ENCODE measurements at regions not wholly inside any gene's neighbourhood (a gene's known extent, or its start where the extent isn't known, plus 50 kb on each side); places are given as distances from the start of the nearest gene placed in this dataset.

DNA sequence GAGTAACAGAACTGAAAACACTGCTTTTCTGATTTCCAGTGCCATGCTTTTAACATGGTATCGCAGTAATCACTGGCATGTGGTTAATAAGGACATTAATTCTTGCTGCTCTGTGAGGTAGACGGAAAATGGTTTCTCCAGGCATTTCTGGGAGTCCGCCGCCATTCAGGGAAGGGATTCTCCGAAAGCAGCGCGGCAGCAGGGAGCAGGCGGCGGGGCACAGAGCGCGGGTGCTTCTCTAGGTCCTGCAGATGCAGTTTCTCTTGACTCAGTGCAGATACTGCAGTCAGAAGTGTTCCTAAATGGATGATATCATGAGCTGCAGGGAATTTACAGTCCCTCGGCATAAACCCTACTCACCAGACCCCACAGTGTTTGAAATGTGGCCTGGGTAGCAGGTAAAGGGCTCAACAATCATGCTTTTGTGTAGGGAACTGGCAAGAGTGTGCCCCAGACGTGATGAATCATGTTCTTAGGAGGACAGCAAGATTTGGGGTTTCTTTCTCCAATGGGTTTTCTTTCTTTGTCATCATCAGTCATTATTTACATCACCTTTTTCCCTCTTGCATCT is 338.6 kb upstream of the ARGLU1 start:
- no peak for DNase-seq

DNA sequence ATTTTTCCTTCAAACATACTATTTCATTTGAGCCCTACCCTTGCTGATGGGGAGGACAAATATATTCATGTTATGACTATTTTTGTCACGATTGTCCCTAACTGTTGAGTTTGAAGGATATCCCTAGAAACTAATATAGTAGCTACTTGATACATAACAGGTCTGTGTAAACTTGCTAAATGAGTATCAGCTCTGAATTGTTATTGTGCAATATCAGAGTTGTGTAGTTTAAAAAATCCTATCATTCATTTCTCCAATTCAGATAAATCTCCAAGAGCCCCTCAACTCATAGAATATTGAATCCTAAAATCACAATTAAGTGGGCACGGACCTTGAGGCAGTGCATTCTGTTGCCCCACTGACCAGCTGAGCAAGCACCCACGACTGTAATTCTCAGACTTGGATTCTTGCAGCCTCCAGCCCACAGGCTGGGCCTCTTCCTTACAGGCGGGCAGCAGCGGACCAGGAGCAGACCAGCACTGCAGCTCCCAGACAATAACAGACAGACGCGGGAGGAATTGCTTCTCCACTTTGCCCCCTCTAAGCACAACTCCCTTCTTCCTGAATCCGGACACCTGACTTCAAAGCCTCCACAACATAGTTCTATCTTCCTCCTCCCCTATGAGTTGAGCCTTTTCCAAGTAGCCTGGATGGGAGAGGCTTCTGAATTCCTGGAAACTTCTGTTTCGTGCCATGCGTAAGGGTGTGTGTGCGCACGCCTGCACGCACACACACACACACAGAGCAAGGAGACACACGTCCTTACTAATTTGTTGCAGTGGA is 337.6 kb upstream of the ARGLU1 start:
- DNase-seq: no peak

DNA sequence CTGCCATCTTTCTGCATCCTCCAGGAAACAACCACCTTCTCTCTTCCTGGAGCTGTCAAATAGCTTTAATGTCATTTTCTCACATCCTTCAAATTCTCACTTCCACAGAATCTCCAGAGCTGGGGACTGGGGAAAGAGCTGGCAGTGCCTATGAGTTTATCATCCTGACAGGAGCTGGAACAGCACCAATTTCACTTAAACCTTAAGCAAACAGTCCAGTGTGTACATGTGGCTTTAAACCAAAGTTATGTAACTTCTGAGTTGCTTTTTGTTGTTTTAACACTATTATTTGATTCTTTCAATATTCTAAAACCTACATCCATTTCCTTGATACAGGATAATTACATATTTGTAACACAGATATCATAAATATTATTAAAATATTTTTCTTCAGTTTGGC is 331.5 kb upstream of the ARGLU1 start:
- no peak for DNase-seq

DNA sequence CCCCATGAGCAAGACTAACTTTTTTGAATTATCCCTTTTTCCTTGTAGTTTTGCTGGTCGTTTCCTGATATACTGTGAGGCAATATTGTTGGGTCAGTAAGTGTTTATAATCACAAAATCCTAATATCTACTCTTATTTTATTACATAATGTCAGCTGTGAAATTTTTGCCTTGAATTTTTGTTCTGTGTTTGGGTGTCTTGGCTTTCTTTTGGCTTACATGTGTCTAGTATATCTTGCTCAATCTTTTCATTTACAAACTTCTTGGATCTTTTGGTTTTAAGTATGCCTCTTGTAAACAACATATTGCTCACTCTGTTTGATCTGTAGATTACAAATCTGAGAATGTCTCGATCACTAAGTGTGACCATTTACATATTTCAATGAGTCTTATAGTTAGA is 330.3 kb upstream of the ARGLU1 start:
- no peak for DNase-seq

DNA sequence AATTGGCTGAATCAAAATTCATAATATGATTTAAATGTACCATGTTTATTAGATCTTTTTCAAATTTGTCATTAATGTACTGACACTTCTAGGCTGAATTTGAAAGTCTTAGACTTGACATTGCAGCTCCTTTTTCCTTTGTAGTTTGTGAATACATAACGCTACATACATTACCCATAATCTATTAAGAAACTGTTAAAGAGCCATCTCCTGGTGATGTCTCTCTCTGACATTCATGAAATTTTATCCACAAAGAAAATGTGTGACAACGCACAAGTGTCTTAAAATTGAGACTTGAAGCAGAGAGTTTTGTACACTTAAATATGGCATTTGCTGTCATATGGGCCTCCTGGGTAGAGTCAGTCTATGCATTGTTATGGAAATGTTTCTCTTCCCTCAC is 320.2 kb upstream of the ARGLU1 start:
- no peak for DNase-seq

DNA sequence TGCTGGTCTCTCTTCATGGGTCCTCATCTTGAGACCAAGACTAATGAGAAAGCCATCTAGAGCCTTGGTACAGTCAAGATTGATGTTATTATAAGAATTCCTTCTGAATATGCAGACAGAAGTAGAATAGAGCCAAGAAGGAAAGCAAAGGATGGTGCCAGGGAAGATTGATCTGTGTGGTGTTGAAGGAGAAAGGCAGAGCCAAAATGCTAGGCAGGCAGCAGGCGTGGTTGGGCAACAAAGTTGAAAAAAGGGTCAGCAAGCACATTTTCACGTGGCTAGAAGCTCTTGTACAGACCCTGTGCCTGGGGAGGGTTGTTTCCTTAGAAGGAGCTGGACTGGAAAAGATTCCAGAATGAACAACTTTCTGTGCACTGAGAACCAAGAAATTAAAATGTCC is 319.7 kb upstream of the ARGLU1 start:
- DNase-seq: no peak

DNA sequence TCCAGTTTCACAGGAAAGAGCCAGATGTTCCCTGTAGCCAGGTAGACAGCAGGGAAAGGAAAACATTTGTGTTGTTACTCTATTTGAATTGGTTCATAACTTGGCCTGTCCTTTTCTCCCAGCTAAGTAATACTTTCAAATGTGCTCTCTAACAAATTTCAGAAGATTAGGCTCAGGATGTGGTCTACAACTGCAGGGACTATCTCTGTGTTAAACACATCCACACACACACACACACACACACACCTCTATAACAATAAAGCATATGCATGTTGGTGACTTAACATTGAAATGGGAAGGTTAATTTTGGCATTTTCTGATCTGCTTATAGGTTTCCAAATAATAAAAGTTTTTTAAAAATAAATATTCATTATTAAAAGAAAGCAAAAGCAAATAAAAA is 316.0 kb upstream of the ARGLU1 start:
- DNase-seq: no peak

DNA sequence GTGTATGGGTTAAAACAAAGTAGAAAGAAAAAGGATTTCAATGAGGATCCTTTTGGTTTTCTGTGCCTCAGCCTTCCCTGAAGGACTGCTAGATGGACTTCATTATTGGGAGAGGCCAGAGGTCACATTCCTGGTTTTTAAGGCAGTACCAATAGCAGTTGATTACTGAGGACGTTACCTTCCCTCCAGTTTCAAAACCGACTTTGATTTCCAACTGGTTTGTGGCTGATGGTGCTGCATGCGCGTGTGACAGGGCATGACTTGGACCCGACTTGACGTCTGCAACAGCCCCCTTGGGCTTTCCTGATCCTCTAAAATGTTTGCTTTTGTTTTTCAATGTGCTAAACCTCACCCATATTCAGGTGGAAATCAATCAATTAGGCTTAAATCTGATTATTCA is 314.3 kb upstream of the ARGLU1 start:
- DNase-seq: no peak

DNA sequence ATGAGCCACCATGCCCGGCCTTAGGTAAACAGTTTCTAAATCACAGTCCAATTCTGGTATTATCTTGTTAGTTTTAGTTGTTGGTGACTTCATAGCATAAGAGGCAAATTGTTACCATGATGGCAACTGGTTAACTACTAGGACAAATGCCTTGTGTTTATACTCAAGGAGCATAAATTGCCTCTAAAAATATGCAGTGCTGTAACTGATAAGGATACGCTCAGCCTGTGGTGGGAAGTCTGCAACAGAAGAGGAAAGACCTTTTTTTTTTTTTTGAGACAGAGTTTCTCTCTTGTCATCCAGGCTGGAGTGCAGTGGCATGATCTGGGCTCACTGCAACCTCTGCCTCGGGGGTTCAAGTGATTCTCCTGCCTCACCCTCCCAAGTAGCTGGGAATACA is 311.9 kb upstream of the ARGLU1 start:
- no peak for DNase-seq

DNA sequence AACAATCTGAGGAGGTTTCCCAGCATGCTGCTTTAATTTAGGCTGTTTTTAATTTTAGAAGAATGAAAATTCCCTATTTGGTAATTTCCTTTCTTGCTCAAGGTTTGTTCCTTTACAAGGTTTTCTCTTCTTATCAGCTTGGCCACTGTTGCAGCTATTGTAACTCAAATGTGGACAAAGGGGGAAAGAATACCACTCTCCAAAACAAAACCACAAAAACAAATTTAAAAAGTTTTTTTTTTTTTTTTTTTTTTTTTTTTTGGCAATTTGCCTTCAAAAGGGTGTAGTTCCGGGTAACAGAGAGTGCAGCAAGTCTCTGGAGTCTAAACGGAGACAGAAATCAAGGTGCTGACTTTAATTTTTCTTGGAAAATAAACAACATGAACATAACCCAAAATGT is 306.4 kb upstream of the ARGLU1 start:
- peak in 1 of 3 donors; percentile 6 for DNase-seq

DNA sequence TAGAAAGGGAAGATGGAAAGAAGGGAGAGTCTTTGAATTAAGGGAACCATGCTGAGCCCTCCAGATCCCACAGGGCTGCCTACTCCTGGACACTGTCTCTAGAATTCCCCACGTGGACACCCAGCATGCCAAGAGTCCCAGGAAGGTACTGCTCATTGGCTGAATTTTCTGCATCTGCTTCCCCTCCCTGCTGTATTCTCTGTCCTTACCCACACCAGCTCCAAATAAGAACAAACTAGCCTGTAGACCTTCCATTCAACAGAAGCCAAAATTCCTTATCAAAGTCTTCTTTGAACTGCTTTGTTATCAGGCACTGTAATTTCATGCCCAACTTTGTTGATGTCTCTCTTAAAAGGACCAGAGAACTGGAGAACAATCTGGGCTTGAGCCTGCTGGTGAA is 305.9 kb upstream of the ARGLU1 start:
- DNase-seq: no peak

DNA sequence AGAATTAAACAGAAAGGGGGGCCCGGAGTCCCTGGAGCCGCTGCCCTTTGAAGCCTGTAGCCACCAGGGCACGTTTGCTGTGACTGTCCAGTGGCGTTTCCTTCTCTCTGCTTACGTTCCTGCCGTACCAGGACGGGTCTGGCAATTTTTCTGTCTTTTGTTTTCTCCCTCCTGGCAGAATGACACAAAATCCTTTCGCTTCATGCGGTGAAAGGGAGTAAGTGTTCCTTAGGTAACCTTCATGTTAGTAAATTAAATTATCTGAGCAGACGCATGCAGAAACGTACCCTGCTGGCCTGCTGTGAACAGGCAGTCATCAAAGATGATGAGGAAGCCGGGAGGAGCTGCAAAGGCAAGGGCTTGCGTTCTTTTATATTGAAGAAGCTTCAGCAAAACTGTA is 299.3 kb upstream of the ARGLU1 start:
- peak in 2 of 3 donors; percentile 5 to 25 for DNase-seq

DNA sequence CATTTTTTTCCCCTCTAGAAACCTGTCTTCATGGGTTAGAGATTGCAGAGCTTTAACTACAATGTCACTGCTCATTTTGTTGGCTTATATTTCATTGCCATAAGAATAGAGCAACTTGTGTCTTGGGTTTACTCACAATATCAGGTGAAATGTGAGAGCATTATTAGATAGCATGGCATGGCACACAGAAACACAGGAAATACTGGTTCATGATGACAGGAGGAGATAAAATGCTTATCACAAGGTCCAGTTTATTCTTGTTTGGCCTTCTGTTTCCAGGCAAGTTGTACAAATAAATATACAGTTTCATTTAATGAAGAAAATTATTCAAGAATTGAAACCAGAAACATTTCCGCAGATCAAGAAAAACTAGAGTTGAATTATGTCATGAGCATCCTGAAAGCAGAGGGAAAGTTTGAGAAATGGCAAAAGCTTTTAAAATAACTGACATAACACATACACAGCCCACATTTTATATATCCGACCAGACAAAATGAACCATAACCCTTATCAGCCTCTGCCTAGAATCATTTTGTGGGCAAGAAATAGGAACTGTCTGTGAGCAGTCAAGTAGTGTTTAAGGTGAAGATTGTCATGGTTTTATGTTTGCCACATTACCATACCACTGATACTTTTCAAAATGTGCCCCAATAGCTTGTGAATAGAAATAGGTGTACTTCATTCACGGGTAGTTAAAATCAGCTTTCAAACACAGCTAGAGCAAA is 297.9 kb upstream of the ARGLU1 start:
- no peak for DNase-seq

DNA sequence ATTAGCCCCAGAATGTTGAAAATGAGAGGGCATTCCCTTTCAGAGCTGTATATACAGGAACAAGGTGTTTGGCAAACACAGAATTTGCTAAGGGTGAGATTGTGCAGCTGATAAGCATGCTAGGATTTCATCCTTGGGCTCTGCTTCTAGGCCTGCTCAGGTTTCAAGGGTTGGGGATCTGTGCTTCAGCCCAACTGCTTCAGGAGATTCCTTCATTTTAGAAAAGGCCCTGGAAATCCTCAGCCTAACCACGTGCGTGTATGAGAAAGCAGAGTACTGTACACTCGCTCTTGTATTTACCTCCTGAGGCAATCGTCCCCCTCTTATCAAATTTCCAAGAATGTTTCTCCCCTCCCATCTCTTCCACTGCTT is 291.6 kb upstream of the ARGLU1 start:
- DNase-seq: no peak

DNA sequence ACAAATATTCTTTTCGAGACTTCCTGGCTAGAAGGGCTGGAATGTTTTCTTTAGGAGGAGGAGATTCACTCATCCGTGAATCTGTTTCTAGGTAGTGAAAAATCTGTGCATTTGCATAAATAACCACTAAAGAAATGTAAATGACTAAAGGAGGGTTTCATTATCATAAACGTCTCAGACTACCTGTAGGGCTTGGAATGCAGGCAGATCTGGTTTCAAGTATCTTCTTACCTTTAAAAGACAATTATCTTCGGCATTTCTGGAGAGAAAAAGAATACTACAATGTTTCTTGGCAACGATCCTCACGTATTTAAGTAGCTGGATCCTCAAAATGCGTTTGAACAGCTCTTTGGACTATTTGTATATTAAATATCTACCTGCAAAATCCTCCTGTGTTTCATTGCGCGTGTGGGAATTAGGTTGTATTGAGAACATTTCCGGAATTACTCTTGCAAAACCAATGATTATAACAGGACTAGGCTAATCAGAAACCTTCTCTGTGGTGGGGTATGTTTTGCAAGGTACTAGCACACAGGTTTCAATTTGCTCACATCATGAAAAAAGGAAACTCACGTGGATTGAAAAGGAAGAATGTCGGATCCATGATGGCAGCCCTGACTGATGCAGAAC is 291.1 kb upstream of the ARGLU1 start:
- DNase-seq: no peak

DNA sequence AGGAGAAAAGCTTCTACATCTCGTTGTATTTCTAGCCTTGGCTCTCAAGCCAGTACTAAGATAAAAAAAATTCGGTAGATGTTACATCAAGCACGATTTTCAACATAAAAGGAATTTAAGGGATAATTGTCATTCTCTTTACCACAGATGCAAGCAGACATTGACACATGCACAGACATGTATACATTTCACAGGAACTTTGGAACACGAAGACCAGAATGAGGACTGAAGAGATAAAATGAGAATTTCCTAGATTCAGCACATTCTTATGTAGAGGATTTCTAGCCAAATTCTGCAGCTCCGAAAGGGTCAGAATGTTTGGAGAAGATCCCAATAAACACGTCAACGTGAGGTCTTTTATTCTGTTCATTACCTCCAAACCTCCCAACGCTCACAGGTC is 284.5 kb upstream of the ARGLU1 start:
- DNase-seq: no peak

DNA sequence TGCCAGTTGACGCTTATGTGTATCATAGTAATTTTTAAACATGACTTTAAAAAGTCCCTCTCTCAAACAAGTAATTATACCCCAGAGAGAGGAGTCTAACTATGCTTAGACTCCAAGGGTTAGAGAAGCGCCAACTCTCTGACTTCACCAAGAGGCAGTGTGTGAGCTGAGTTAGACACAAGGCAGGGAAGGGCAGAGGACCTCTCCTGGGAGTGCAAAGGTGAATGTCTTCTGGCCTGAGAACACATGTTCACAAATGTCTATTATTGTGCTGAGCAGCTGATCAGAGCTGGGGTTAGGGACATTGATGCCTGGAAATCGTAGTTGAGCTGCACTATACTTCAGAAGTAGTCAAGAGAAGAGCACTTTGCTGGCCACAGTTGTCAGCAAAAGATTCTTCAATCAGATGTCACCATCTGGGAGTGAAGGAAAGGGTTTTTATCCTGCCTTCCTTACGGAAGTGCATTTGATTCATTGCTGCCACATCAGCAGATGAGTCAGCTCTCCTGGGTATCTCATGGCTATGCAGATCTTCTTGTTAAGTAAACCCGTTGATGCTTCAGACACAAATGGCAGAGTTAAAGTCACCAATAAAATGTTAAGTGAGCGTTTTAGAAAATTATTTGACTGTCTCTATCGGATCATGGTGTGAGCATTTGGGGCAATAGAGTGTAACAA is 283.2 kb upstream of the ARGLU1 start:
- no peak for DNase-seq

DNA sequence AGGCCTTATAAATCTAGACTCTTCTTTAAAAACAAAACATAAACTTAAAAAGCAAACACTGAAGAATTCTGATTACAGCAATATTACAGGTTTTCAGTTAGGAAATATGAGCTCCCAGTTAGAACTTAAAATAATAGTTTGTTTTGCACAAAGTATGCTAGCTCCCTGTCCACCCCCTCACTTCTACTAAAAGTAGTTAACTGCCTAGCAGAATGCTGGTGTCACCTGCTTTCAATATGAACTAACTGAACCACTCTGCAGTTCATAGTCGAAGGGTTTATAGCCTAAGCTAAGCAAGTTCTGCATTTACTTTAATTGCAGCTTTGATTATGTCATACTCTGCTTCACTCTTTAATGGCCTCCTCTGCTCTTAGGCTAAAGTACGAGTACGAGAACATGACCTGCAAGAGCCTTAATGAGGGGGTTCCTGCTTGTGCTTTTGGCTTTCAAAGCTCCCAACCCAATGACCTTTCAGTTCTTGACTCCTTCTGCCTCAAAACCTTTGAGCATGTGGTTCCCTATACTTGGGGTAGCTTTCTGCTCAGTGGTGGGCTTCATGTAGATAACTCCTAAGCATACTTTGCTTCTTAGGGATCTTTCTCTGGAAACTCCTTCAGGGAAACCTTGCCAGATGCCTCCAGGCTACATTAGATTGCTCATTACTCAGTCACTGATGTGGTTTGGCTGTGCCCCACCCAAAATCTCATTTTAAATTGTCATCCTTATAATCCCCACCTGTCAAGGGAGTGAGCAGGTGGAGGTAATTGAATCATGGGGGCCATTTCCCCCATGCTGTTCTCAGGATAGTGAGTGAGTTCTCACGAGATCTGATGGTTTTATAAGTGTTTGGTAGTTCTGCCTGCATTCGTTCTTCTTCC is 278.9 kb upstream of the ARGLU1 start:
- DNase-seq: no peak

DNA sequence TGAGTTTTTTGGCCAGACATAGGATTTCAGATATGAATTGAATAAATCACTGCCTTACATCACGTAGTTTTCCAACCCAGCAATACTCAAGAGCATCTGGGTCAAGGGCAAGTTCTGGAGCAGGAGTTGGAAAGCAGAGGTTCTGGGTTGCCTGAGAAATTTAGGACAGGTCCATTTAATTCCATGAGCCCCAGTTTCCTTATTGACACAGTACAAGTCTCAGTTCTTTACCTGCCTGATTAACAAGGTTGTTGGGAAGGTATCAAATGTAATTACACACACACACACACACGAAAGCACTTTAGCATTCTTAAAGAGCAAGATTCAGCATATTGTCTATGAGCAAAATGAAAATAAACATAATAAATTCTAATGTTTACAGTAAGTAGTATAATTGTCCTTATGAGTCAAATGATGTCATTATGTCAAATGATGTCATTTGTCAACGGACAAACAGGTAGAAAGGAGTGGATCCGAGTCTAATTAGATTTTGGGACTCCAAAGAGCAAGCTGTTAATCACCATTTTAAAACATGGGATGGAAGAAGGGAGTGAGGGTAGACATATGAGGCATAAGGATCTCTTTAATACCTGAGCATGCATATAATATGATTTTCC is 268.4 kb upstream of the ARGLU1 start:
- no peak for DNase-seq

DNA sequence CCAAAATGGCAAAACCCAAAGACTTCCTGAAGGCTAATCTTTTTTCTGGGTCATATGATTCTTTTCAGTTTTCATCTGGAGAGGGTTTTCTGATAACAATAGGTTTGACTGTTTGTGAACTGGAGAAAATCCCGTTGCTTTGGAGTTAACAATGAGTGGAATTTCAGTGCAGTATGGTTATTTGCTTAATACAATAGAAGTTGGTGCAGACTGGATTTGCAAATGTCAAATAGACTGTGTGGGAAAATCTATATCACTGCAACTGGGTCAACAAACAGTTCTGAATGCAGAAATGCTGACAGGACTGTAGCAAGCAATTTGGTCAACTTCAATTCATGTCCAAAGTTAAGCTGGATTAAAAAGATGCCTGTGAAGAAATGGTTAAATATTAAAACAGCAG is 267.5 kb upstream of the ARGLU1 start:
- no peak for DNase-seq

DNA sequence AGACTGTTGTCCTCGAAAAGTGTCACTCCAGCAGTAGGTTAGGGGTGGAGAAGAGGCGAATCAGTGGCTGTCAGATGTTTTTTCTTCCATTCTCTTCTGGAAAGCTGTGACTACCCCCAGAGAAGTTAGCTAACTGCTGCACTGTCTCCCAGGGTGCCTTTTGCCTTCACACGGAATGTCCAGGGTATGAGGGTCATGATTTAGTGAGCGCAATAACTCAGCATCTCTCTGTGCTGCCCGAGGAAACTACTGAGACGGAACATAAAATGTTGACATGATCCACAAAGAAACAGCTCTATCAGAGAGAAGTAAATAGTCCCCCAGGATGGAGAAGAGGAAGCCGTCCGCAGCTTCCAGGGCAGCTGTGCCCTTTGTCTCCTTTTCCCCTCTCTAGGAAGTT is 254.0 kb upstream of the ARGLU1 start:
- DNase-seq: no peak

All from suppressor macrophage treated with lipopolysaccharide for 1 hour (primary cell).